Panc1 (cell line): ENCODE measurements at regions not wholly inside any gene's neighbourhood (a gene's known extent, or its start where the extent isn't known, plus 50 kb on each side); places are given as distances from the start of the nearest gene placed in this dataset.

Experiments
- CTCF ChIP-seq: fragments of 450-650 bp; IDR thresholded peaks from 2 replicates; pipeline ENCODE4 v1.5.1; 2017; ENCODE audit warnings: mild to moderate bottlenecking
- REST ChIP-seq, 2 experiments: IDR thresholded peaks; 2 replicates each; pipeline ENCODE4 v1.6.1; 2011 to 2012; ENCODE audit warnings: low read depth in 2 of 2, control low read depth in 1 of 2, low read length in 1 of 2, mild to moderate bottlenecking in 1 of 2, moderate library complexity in 1 of 2; ENCODE audit not compliant: insufficient read depth in 1 of 2
- SIN3A ChIP-seq: IDR thresholded peaks from 2 replicates; pipeline ENCODE4 v1.6.1; 2012; ENCODE audit warnings: low read depth, mild to moderate bottlenecking, low read length, moderate library complexity, borderline replicate concordance; ENCODE audit not compliant: insufficient read depth
- TCF7L2 ChIP-seq: IDR thresholded peaks from 2 replicates; pipeline ENCODE4 v1.6.1; 2011; ENCODE audit warnings: mild to moderate bottlenecking, low read depth, low read length, inconsistent platforms

DNA sequence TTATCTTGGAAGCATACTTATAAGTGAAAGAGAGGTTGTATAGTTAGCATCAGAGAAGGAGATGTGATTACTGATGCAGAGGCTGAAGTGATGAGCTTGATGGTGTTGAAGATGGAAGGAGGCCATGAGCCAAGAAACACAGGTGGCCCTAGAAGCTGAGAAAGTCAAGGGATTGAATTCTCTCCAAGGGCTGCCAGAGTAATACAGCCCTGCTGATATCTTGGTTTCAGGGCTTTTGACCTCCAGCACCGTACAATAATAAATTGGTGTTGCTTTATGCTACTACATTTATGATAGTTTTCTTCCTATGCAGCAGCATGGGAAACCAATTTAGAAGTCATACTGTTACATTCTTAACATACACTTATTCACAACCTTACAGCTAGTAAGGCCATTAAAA is 1133.3 kb downstream of the AACS start:
- TF ChIP-seq CTCF (no peak), REST (IDR thresholded peaks at IDR 0.05; ENCODE audit: insufficient read depth in 1 of 2, low read depth in 2 of 2, low read length in 1 of 2) (no peak), SIN3A (no peak), TCF7L2 (no peak)
